ENCODE measurements at regions not wholly inside any gene's neighbourhood (a gene's known extent, or its start where the extent isn't known, plus 50 kb on each side); places are given as distances from the start of the nearest gene placed in this dataset.

DNA sequence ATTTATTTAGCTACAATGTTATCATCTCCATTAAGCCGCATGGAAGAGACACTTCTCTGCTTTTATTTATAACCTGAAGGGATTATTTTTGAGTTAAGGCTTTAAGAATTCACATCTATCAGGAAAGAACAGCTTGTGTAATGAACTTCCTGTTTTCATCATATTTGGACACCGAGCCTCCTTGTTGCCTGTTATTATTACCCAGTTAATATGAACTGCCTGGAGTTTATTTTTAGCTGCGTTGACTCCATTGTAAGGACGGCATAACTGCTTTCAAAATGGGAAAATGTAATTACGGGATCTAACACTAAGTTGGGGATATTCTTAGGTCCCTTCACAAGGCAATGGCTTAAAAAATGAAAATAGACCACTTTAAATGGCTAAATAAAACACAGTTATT lies 89.0 kb upstream of the NR4A3 start:
- DNase-seq (ENCODE audit: low read depth), result peak; percentile 45
- TF ChIP-seq, protein P1, sequence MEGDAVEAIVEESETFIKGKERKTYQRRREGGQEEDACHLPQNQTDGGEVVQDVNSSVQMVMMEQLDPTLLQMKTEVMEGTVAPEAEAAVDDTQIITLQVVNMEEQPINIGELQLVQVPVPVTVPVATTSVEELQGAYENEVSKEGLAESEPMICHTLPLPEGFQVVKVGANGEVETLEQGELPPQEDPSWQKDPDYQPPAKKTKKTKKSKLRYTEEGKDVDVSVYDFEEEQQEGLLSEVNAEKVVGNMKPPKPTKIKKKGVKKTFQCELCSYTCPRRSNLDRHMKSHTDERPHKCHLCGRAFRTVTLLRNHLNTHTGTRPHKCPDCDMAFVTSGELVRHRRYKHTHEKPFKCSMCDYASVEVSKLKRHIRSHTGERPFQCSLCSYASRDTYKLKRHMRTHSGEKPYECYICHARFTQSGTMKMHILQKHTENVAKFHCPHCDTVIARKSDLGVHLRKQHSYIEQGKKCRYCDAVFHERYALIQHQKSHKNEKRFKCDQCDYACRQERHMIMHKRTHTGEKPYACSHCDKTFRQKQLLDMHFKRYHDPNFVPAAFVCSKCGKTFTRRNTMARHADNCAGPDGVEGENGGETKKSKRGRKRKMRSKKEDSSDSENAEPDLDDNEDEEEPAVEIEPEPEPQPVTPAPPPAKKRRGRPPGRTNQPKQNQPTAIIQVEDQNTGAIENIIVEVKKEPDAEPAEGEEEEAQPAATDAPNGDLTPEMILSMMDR (conservative IDR thresholded peaks at IDR 0.05; ENCODE audit: low read length), result no peak
- H3K4me3 ChIP-seq (ENCODE audit: low read length), result no peak overlapping the region

- no peak for DNase-seq (ENCODE audit: low read depth)
- H3K4me3 ChIP-seq (ENCODE audit: low read length), result no peak overlapping the region
Observed at GRCh38 chr9:99735041-99735440, 86.6 kb upstream of the NR4A3 start.

GRCh38 chr9:99736291-99736690 lies 85.4 kb upstream of the NR4A3 start:
- TF ChIP-seq, protein P1 (conservative IDR thresholded peaks at IDR 0.05; ENCODE audit: low read length), result no peak
- DNase-seq (ENCODE audit: low read depth), result peak; percentile 53
- H3K4me3 ChIP-seq (ENCODE audit: low read length), result no peak overlapping the region

More at GRCh38 chr9:99735041-99735440, 86.6 kb upstream of the NR4A3 start:
- TF ChIP-seq, protein P1 (conservative IDR thresholded peaks at IDR 0.05; ENCODE audit: low read length), result no peak

DNA sequence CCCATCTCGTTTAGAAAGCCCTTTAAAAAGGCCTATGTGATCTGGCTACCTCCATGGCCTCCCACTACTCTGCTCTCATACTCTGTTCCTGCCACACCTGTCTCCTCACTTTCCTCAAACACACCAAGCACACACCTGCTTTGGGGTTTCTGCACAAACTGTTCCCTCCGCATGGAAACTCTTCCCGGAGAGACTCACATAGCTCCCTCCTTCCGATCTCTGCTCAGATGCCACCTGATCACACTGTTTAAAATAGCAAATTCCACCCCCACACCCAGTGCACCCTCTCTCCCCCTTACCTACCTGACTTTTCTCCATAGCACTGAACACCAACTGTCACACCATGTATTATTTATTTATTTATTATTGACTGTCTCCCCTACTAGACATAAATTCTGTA lies 84.0 kb upstream of the NR4A3 start:
- DNase-seq (ENCODE audit: low read depth), result no peak
- no peak overlapping the region for H3K4me3 ChIP-seq (ENCODE audit: low read length)
- TF ChIP-seq, protein P1 (conservative IDR thresholded peaks at IDR 0.05; ENCODE audit: low read length), result no peak

- no peak for DNase-seq (ENCODE audit: low read depth)
- H3K4me3 ChIP-seq (ENCODE audit: low read length), result no peak overlapping the region
- TF ChIP-seq, protein P1 (conservative IDR thresholded peaks at IDR 0.05; ENCODE audit: low read length), result no peak
Observed at GRCh38 chr9:99743006-99743405, 78.7 kb upstream of the NR4A3 start.

- TF ChIP-seq, protein P1 (conservative IDR thresholded peaks at IDR 0.05; ENCODE audit: low read length), result no peak
- no peak for DNase-seq (ENCODE audit: low read depth)
- H3K4me3 ChIP-seq (ENCODE audit: low read length), result no peak overlapping the region
Observed at GRCh38 chr9:99743455-99743854, 78.2 kb upstream of the NR4A3 start.

GRCh38 chr9:99744132-99744531 lies 77.6 kb upstream of the NR4A3 start:
- H3K4me3 ChIP-seq (ENCODE audit: low read length), result no peak overlapping the region
- TF ChIP-seq, protein P1 (conservative IDR thresholded peaks at IDR 0.05; ENCODE audit: low read length), result no peak
- no peak for DNase-seq (ENCODE audit: low read depth)

Measured in AG10803 (cell line).